DMS79 (cell line): ENCODE measurements at regions not wholly inside any gene's neighbourhood (a gene's known extent, or its start where the extent isn't known, plus 50 kb on each side); places are given as distances from the start of the nearest gene placed in this dataset.
"Not testable (repeated sequence)": the region's sequence is repeated elsewhere in the genome, so short reads cannot be mapped to it uniquely, and the experiment has no call there.

Source experiments
- DNase-seq: peaks from one replicate; lab custom pipeline; 2025; lab: John Stamatoyannopoulos, UW

DNA sequence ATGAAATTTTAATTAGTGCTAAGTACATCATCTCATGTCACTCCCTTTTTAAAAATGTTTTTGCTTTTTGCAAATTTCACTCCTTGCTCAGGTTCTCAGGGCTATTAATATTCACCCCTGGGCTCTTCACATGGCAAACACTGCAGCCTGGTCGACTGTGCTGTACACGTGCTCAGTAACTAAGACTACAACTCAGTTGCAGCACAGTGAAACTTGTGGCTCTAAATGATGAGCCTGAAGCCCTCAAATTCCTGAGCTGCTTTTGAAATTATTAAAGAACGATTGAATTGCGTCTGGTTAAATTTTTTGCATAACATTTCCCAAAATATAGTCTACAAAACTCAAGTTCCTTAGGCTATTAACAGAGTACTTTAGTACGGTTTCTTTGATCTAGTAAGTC is 159.3 kb upstream of the C2CD4B start:
- DNase-seq: no peak

GRCh38 chr15:62325597-62325996 is 160.5 kb upstream of the C2CD4B start:
- no peak for DNase-seq

DNA sequence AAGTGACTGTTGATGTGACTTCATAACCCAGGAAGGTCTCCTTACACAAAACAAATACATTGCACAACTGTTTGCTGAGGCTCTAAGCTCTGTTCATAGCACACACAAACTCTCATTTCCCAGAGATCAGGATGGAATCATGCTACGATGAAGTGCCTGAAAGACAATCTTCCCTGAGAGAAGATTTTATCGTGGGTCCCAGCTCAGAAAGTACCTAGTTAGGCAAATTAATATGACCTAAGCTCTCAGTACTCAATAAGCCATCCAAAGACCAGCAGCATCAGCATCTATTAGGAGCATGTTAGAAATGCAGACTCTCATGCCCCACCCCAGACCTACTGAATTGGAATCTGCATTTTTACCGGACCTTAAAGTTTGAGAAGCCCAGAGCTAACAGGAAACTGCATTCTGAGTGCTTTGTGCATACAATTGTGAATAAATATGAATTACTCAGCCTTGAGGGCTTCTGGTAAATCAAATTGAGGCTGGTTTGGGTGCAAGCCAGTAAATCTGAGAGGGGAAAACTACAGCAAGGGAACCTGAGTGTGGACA is 161.5 kb upstream of the C2CD4B start:
- no peak for DNase-seq

- no peak for DNase-seq
Measured at GRCh38 chr15:62327406-62327805, 162.3 kb upstream of the C2CD4B start.

GRCh38 chr15:62332472-62332871 is 167.4 kb upstream of the C2CD4B start:
- DNase-seq: not testable (repeated sequence)

- DNase-seq: no peak
Measured at GRCh38 chr15:62334536-62334935, 169.5 kb upstream of the C2CD4B start.

DNA sequence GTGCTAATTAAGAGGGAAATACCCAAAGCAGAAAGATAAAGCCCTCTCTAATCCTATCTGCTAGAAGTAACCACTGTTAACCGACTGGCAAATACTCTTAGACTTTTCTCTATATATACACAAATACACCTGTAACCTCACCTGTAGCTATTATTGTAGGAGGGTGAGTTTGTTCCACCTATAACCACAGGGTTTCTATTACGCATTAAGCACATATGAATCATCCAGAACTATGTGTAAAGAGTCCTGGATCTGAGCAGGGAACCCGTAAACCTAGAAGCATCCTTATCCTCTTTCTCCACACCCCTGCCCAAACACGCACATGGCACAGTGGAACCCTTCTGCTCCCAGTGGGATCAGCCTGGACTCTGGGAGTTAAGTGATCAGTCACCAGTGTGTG is 172.8 kb upstream of the C2CD4B start:
- DNase-seq: no peak

DNA sequence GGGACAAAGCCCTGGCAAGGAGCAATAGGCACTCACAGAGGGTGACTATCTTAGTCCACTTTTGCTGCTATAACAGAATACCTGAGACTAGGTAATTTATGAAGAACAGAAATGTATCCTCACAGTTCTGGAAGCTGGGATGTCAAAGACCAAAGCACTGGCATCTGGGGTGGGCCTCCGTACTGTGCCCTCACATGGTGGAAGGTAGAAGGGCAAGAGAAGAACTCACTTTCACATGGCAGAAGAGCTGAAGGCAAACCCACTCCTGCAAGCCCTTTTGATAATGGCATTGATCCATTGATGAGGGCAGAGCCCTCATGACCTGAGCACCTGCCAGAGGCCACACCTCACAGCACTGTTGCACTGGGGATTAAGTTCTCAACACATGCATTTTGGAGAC is 173.4 kb upstream of the C2CD4B start:
- DNase-seq: no peak

GRCh38 chr15:62342959-62343358 is 177.9 kb upstream of the C2CD4B start:
- no peak for DNase-seq

DNA sequence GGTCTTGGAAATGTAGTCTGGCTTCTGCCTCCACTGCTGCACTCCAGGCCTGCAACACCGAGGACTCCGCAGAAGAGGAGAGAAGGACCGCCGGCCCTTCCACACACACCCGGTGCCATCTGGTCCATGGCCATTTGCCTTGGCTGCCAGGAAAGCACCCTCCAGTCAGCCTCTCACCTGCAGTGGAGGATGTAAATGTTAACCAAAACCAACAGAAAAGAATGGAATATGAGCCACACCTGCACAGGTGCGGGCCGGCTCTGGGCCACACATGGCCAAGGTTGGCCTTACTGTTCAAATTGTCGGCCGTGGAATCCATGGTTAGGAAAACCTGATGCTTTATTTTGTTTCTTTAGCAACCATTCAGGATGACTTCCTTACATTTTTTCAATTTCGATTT is 178.3 kb upstream of the C2CD4B start:
- no peak for DNase-seq

- DNase-seq: no peak
Measured at GRCh38 chr15:62344806-62345539, 179.9 kb upstream of the C2CD4B start.

- DNase-seq: no peak
Measured at GRCh38 chr15:62346168-62346567, 181.1 kb upstream of the C2CD4B start.

DNA sequence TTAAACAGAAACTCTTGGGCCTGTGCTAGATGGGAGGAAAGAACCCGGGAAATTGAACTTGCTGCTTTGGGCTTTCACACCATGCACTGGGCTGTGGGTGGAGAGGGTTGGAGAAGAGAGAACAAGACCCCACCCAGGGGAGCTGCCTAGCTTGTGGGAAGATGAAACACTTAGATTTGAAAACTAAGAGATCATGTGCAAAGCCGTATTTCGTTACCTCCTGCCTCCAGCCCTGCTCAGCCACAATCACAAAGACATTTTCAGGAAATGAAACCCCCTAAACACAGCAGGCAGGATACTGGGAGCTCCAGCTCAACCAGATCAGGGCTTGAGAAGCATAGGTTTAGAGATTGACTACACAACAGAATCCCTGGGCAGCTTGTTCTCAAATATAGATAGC is 183.0 kb upstream of the C2CD4B start:
- DNase-seq: no peak

DNA sequence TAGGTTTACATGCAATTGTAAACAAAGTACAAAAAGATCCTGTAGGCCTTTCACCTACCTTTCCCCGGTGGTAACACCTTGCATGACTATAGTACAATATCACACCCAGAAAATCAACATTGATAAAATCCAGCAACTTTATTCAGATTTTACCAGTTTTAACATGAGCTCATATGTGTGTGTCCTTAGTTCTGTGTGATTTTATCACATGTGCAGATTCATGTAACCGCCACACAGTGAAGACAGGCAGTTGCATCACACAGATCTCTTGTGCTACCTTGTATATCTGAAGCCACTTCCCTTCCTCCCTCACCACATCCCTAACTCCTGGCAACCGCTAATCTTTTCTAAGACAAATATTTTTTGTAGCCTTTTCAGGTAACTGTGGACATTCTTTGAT is 183.5 kb upstream of the C2CD4B start:
- DNase-seq: no peak

GRCh38 chr15:62352817-62353216 is 187.7 kb upstream of the C2CD4B start:
- DNase-seq: no peak

DNA sequence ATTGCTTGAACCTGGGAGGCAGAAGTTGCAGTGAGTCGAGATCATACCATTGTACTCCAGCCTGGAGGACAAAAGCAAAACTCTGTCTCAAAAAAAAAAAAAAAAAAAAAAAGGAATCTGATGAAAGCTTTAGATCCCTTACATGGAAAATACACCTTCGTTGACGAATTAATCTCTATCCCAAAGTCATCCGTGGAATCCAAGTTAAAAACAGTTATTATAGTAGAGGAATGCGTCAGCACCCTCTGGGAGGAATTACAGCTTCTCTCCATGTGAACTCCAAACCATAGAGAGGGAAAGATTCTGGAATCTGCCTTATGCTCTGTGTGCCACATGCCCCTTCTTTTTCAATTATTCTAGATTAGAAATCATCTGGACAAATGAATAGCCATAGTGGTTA is 192.3 kb upstream of the C2CD4B start:
- DNase-seq: no peak

GRCh38 chr15:62359416-62359815 is 194.3 kb upstream of the C2CD4B start:
- DNase-seq: no peak

GRCh38 chr15:62360332-62361097 is 195.4 kb upstream of the C2CD4B start:
- peak; percentile 79 for DNase-seq

DNA sequence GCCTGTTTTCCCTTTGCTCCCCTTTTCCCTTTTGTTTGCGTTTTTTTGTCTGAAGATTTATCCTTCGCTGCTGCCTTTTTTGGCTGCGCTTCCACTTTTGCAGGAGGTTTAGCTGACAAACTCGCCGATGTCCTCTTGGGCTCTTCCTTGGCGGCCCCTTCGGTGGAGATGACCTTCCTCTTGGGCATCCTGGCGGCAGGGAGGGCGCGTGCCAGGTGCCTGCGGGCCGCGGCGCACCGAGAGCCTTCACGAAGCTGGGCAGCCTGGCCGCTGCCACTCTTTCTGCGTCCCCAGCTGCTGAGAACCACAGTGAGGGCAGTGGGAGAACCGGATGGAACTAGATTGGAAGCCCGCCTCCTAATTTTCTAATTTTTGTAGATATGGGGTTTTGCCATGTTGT is 197.1 kb upstream of the C2CD4B start:
- no peak for DNase-seq

GRCh38 chr15:62362608-62363007 is 197.5 kb upstream of the C2CD4B start:
- no peak for DNase-seq

GRCh38 chr15:62363913-62364312 is 198.8 kb upstream of the C2CD4B start:
- DNase-seq: no peak

DNA sequence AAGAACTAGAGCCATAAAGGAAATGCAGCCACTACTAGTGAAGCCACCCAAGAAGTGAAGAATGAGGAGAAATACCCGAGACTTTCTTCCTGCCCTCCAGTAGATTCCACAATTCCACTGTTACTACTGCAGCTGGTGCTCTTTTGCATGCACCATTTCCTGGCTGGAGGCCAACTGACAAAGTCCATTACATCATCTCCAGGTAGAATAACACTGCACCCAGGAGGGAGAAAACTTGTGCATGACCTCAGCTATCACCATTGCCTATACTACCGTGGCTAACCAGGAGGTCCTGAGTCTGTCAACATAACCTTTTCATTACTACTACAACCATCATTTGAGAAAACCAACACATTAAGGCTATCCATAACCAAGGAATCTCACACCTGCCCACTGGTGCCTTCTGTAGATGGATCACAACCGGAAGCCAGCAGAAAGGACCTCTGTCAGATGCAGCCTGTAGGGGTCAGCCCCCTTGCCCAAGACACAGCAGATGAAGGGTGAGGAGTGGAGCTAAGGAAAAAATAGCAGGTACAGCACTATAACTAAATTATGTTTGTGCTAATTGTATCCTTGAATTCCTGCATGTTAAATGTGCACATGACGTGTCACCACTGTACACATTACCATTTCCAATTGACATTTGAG is 200.8 kb upstream of the C2CD4B start:
- DNase-seq: peak; percentile 5

DNA sequence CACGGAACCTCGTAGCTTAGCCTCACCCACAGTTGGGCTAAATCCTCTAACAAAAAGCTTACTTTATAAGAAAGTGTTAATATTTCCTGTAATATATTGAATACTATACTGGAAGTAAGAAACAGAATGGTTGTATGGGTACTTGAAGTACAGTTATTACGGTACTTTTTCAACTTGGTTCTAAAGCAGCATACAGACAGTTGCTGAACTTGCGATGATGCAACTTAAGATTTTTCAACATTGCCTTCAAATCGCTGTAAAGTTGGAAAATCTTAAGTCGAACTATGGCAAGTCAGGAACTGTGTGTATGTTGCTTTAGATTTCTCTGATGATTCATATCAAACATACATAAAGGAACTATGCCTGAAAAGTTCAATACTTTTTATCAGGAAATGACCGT is 204.4 kb upstream of the C2CD4B start:
- DNase-seq: no peak
